Breast epithelium (tissue), 4 donors: ENCODE measurements at regions not wholly inside any gene's neighbourhood (a gene's known extent, or its start where the extent isn't known, plus 50 kb on each side); places are given as distances from the start of the nearest gene placed in this dataset.

Experiments
- DNase-seq, 2 donors: peaks; one replicate each; pipeline ENCODE4 v3.0.0-alpha.2; 2019; ENCODE audit warnings: low spot score in 2 of 2
- H3K27ac ChIP-seq, 2 donors: fragments of 200-600 bp; sonication (generic) in 1 of 2; one replicate each; pipeline ENCODE4 v1.5.1; 2016 to 2019; ENCODE audit warnings: mild to moderate bottlenecking in 1 of 2
- H3K27me3 ChIP-seq, 2 donors: fragments of 200-600 bp; sonication (generic) in 1 of 2; one replicate each; pipeline versions ENCODE4 v1.5.1 to v1.6.0; 2017 to 2019; ENCODE audit warnings: control low read depth in 1 of 2, mild to moderate bottlenecking in 1 of 2
- H3K36me3 ChIP-seq: fragments of 200-600 bp; one replicate; pipeline ENCODE4 v1.5.1; 2019
- H3K4me1 ChIP-seq, 2 donors: fragments of 200-600 bp; sonication (generic); one replicate each; pipeline ENCODE4 v1.5.1; 2016 to 2019; ENCODE audit warnings: control low read depth in 1 of 2
- H3K4me3 ChIP-seq, 3 donors: fragments of 200-600 bp; sonication (generic); 1 replicate in 2 of 3; 2 replicates in 1 of 3; pipeline ENCODE4 v1.5.1; 2016 to 2019; ENCODE audit warnings: mild to moderate bottlenecking in 3 of 3, moderate library complexity in 2 of 3
- H3K9me3 ChIP-seq, 2 donors: fragments of 200-600 bp; sonication (generic) in 1 of 2; one replicate each; pipeline ENCODE4 v1.5.1; 2016 to 2019; ENCODE audit warnings: control low read depth in 1 of 2
- CTCF ChIP-seq, 3 donors: fragments of 450-650 bp; IDR thresholded peaks; one replicate each; pipeline ENCODE4 v1.5.1; 2016 to 2017; ENCODE audit warnings: antibody characterized with exemption in 3 of 3, mild to moderate bottlenecking in 3 of 3, moderate library complexity in 3 of 3
- POLR2A ChIP-seq: fragments of 450-650 bp; IDR thresholded peaks from one replicate; pipeline ENCODE4 v1.6.1; 2016; ENCODE audit warnings: antibody characterized with exemption, mild to moderate bottlenecking, moderate library complexity
- POLR2AphosphoS5 ChIP-seq, 3 donors: sonication (generic); formaldehyde crosslinking; IDR thresholded peaks; one replicate each; pipeline ENCODE4 v1.6.1; 2017; ENCODE audit warnings: antibody characterized with exemption in 3 of 3
- intact Hi-C: fragments of 100-400 bp; cut with DNase I; formaldehyde crosslinking; loops from one replicate; pipeline ENCODE4 v1.15.1; 2023; ENCODE audit warnings: low total_unique reads

- Histone ChIP-seq H3K27ac (no peak overlapping the region), H3K4me3 (no peak overlapping the region)
- intact Hi-C loops, result no loop called here
Measured at GRCh38 chr5:67476531-67476930, 279.9 kb upstream of the CD180 start.

GRCh38 chr5:67475489-67475888 is 278.9 kb upstream of the CD180 start:
- TF ChIP-seq POLR2AphosphoS5 (IDR thresholded peaks at IDR 0.05) (no peak), POLR2A (no peak), CTCF (IDR thresholded peaks at IDR 0.05) (no peak)
- Histone ChIP-seq H3K9me3 (no peaks in the 10 kb centered on the region), H3K4me1 (no peaks in the 10 kb centered on the region), H3K27me3 (no peaks in the 10 kb centered on the region), H3K27ac (no peak overlapping the region), H3K4me3 (no peak overlapping the region), H3K36me3 (no peaks in the 10 kb centered on the region)
- DNase-seq, result no peak
- intact Hi-C loops, result no loop called here

More at GRCh38 chr5:67476531-67476930, 279.9 kb upstream of the CD180 start:
- DNase-seq, result peak in 1 of 2 donors; percentile 21
- Histone ChIP-seq H3K9me3 (no peaks in the 10 kb centered on the region), H3K4me1 (no peaks in the 10 kb centered on the region), H3K27me3 (no peaks in the 10 kb centered on the region), H3K36me3 (no peaks in the 10 kb centered on the region)
- no peak for TF ChIP-seq POLR2A
- TF ChIP-seq CTCF (IDR thresholded peaks at IDR 0.05), result no peak
- no peak for TF ChIP-seq POLR2AphosphoS5 (IDR thresholded peaks at IDR 0.05)

GRCh38 chr5:67474597-67475238 is 278.1 kb upstream of the CD180 start:
- intact Hi-C loops, result no loop called here
- no peak for DNase-seq
- TF ChIP-seq POLR2A (no peak), CTCF (IDR thresholded peaks at IDR 0.05) (no peak), POLR2AphosphoS5 (IDR thresholded peaks at IDR 0.05) (no peak)
- H3K9me3 ChIP-seq, result no peaks in the 10 kb centered on the region
- H3K36me3 ChIP-seq, result no peaks in the 10 kb centered on the region
- H3K27me3 ChIP-seq, result no peaks in the 10 kb centered on the region
- no peak overlapping the region for H3K4me3 ChIP-seq
- no peak overlapping the region for H3K27ac ChIP-seq
- H3K4me1 ChIP-seq, result no peaks in the 10 kb centered on the region

GRCh38 chr5:67467110-67467509 is 270.5 kb upstream of the CD180 start:
- H3K27me3 ChIP-seq, result no peaks in the 10 kb centered on the region
- H3K27ac ChIP-seq, result no peak overlapping the region
- no peaks in the 10 kb centered on the region for H3K9me3 ChIP-seq
- no peak for DNase-seq
- H3K36me3 ChIP-seq, result no peaks in the 10 kb centered on the region
- intact Hi-C loops, result no loop called here
- TF ChIP-seq CTCF (IDR thresholded peaks at IDR 0.05) (no peak), POLR2A (no peak), POLR2AphosphoS5 (IDR thresholded peaks at IDR 0.05) (no peak)
- no peak overlapping the region for H3K4me3 ChIP-seq
- no peaks in the 10 kb centered on the region for H3K4me1 ChIP-seq

- DNase-seq, result no peak
- TF ChIP-seq POLR2A (no peak), POLR2AphosphoS5 (IDR thresholded peaks at IDR 0.05) (peak in 1 of 3 donors; percentile 60)
- H3K27me3 ChIP-seq, result no peaks in the 10 kb centered on the region
- H3K9me3 ChIP-seq, result no peaks in the 10 kb centered on the region
- intact Hi-C loops, result no loop called here
- no peaks in the 10 kb centered on the region for H3K36me3 ChIP-seq
- H3K27ac ChIP-seq, result no peak overlapping the region
- no peak overlapping the region for H3K4me3 ChIP-seq
- no peaks in the 10 kb centered on the region for H3K4me1 ChIP-seq
Measured at GRCh38 chr5:67465537-67466207, 269.1 kb upstream of the CD180 start.
